ENCODE measurements at regions not wholly inside any gene's neighbourhood (a gene's known extent, or its start where the extent isn't known, plus 50 kb on each side); places are given as distances from the start of the nearest gene placed in this dataset.

DNA sequence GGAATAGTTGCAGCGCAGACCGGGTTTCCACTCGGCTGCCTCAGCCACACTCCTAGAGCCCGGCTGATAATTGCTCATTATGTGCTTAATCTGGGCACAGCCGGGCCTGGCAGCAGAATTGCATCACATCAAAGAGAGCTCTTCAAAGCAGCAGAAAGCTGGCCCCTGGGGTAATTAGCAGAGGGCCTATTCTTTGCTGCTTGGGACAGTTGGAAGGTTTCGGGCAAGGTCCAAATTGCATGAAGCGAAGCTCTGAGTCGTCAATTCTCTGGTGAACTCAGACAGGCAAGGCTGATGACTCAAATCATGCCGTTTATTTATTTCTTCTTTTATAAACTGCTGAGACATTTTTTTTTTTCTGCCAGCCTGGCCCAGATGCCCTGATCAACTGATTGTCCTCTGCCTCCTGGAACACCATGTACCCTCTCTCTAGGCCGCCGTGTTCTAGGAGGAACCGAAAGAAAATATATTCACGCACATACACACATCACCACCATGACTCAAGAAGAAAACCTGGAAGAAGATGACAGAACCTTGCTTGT lies 242.2 kb downstream of the RAB11FIP2 start:
- TF ChIP-seq, protein P1, sequence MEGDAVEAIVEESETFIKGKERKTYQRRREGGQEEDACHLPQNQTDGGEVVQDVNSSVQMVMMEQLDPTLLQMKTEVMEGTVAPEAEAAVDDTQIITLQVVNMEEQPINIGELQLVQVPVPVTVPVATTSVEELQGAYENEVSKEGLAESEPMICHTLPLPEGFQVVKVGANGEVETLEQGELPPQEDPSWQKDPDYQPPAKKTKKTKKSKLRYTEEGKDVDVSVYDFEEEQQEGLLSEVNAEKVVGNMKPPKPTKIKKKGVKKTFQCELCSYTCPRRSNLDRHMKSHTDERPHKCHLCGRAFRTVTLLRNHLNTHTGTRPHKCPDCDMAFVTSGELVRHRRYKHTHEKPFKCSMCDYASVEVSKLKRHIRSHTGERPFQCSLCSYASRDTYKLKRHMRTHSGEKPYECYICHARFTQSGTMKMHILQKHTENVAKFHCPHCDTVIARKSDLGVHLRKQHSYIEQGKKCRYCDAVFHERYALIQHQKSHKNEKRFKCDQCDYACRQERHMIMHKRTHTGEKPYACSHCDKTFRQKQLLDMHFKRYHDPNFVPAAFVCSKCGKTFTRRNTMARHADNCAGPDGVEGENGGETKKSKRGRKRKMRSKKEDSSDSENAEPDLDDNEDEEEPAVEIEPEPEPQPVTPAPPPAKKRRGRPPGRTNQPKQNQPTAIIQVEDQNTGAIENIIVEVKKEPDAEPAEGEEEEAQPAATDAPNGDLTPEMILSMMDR (IDR thresholded peaks at IDR 0.05): no peak
- TF ChIP-seq POLR2A (IDR thresholded peaks at IDR 0.05): no peak

All from lower leg skin (tissue), 3 donors.